Parathyroid adenoma (tissue), 2 donors: ENCODE measurements at regions not wholly inside any gene's neighbourhood (a gene's known extent, or its start where the extent isn't known, plus 50 kb on each side); places are given as distances from the start of the nearest gene placed in this dataset.

Experiments
- H2AFZ ChIP-seq: fragments of 300-600 bp; sonication (generic); one replicate; pipeline ENCODE4 v1.7.0; 2017; ENCODE audit warnings: antibody characterized with exemption, mild to moderate bottlenecking
- H3K27ac ChIP-seq: fragments of 300-600 bp; sonication (generic); one replicate; pipeline ENCODE4 v1.7.0; 2017
- H3K27me3 ChIP-seq: fragments of 300-600 bp; sonication (generic); one replicate; pipeline ENCODE4 v1.7.0; 2017; ENCODE audit warnings: low read length; ENCODE audit not compliant: control insufficient read depth, insufficient read depth
- H3K36me3 ChIP-seq: fragments of 300-600 bp; sonication (generic); one replicate; pipeline ENCODE4 v1.7.0; 2017; ENCODE audit warnings: low read length; ENCODE audit not compliant: control insufficient read depth, insufficient read depth
- H3K4me1 ChIP-seq: fragments of 300-600 bp; sonication (generic); one replicate; pipeline ENCODE4 v1.7.0; 2017; ENCODE audit warnings: control low read depth
- H3K4me2 ChIP-seq: fragments of 300-600 bp; sonication (generic); one replicate; pipeline ENCODE4 v1.7.0; 2017; ENCODE audit warnings: low read length
- H3K4me3 ChIP-seq: fragments of 300-600 bp; sonication (generic); one replicate; pipeline ENCODE4 v1.7.0; 2017; ENCODE audit warnings: low read depth, low read length
- H3K79me2 ChIP-seq: fragments of 300-600 bp; sonication (generic); one replicate; pipeline ENCODE4 v1.7.0; 2017; ENCODE audit warnings: control low read depth
- H3K9ac ChIP-seq: fragments of 300-600 bp; sonication (generic); one replicate; pipeline ENCODE4 v1.7.0; 2017; ENCODE audit warnings: mild to moderate bottlenecking
- H3K9me3 ChIP-seq: fragments of 300-600 bp; sonication (generic); one replicate; pipeline ENCODE4 v1.7.0; 2017; ENCODE audit warnings: low read length; ENCODE audit not compliant: control insufficient read depth
- TF ChIP-seq, protein P1 (sequence below): fragments of 300-600 bp; sonication (generic); IDR thresholded peaks from one replicate; pipeline ENCODE4 v1.7.0; 2017; ENCODE audit warnings: antibody characterized with exemption, mild to moderate bottlenecking
- donor health status: primary hyperparathyroidism.

DNA sequence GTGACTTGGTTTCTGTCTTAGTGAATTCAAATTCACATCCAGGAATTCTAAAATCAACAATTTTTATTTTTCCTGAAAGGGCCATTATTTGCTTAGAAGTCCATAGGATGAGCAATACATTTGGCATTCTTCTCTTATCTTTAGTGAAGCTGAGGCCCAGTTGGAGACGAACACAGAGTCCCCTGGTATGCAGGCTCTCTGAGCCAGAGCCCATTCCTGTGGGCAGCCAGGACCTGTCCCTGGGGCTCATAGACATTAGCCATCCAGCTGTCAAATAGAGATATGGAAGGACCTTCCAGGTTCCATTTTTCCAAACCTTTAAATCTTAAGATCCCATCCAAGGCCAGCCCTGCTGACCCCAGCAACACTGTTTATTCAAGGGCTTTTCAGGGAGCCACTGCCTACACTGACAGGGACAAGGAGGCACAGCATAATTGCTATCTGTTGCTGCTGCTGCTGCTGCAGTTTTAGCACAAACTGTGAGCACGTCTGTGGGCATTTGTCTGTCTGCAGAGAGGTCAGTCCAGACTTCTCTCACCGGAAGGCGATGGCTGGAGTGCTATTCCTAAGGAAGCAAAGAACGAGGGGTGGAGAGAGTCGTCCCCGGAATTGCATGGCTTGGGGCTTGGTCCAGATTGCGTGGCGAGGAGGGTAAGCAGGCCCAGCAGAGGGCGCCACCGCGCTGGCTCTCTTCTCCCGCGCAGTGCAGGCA is 639.0 kb downstream of the CCDC171 start:
- H3K9ac ChIP-seq = no peak overlapping the region
- H3K4me3 ChIP-seq = no peak overlapping the region
- TF ChIP-seq, protein P1, sequence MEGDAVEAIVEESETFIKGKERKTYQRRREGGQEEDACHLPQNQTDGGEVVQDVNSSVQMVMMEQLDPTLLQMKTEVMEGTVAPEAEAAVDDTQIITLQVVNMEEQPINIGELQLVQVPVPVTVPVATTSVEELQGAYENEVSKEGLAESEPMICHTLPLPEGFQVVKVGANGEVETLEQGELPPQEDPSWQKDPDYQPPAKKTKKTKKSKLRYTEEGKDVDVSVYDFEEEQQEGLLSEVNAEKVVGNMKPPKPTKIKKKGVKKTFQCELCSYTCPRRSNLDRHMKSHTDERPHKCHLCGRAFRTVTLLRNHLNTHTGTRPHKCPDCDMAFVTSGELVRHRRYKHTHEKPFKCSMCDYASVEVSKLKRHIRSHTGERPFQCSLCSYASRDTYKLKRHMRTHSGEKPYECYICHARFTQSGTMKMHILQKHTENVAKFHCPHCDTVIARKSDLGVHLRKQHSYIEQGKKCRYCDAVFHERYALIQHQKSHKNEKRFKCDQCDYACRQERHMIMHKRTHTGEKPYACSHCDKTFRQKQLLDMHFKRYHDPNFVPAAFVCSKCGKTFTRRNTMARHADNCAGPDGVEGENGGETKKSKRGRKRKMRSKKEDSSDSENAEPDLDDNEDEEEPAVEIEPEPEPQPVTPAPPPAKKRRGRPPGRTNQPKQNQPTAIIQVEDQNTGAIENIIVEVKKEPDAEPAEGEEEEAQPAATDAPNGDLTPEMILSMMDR = peak; percentile 50
- no peaks in the 10 kb centered on the region for H3K79me2 ChIP-seq
- H3K27ac ChIP-seq = no peak overlapping the region
- H2AFZ ChIP-seq = no peak overlapping the region
- H3K4me2 ChIP-seq = no peak overlapping the region
- H3K36me3 ChIP-seq = no peaks in the 10 kb centered on the region
- H3K4me1 ChIP-seq = peaks cover 2% of the 10 kb centered on the region
- peaks cover 3% of the 10 kb centered on the region for H3K9me3 ChIP-seq
- H3K27me3 ChIP-seq = no peaks in the 10 kb centered on the region

DNA sequence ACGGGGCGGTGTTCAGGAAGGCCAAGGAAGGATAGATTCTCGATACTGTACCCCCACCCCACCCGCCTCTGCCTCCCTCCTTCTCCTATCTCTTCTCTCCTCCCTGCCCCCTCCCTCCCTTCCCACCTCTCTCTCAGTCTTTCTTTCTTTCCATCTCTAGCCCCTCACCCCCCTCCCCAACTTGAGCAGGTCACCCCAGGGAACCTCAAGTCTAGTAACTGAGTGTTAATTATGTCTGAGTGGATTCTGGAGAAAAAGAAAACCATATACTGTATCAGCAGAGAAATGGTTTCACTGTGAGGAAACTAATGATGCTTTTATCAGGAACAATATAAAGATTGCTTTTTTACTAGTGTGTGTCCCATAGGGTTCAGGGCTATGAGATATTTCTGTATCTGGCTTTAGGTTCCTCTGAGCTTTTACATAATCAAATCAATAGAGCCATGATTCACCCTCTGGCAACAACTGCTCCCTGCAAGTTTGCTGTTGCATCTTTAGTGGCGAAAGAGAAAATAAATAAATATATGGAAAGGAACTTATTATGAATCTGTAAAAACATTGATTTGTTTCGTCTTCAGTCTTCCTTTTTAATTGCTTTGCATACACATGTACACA is 639.7 kb downstream of the CCDC171 start:
- TF ChIP-seq, protein P1 = no peak
- Histone ChIP-seq H3K79me2 (no peaks in the 10 kb centered on the region), H3K27ac (no peak overlapping the region), H3K36me3 (no peaks in the 10 kb centered on the region), H3K9me3 (peaks cover 3% of the 10 kb centered on the region), H3K4me3 (no peak overlapping the region), H3K4me1 (peaks cover 2% of the 10 kb centered on the region), H3K4me2 (no peak overlapping the region), H2AFZ (no peak overlapping the region), H3K27me3 (no peaks in the 10 kb centered on the region), H3K9ac (no peak overlapping the region)

DNA sequence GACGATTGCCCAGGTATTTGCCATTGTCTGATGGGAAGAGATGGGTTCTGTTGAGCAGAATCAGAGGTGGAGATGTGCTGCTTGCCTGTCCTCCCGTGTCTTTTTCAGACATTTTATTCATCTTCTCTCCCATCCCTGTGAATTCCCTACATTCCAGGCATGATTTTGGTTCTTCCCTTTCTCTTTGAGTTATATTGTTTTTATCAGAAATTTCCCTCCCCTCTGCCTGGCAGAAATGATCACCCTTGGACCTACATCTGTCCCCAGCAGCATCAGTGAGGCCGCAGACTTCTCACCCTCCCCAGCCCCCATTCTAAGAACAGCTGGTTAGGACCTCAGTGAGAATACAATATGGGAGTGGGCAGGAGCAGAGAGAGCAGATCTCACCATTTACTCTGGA is 640.2 kb downstream of the CCDC171 start:
- Histone ChIP-seq H3K79me2 (no peaks in the 10 kb centered on the region), H2AFZ (no peak overlapping the region), H3K36me3 (no peaks in the 10 kb centered on the region), H3K4me1 (peaks cover 2% of the 10 kb centered on the region), H3K4me3 (no peak overlapping the region), H3K27me3 (no peaks in the 10 kb centered on the region), H3K9ac (no peak overlapping the region), H3K9me3 (peaks cover 3% of the 10 kb centered on the region), H3K27ac (no peak overlapping the region), H3K4me2 (no peak overlapping the region)
- TF ChIP-seq, protein P1 = no peak

DNA sequence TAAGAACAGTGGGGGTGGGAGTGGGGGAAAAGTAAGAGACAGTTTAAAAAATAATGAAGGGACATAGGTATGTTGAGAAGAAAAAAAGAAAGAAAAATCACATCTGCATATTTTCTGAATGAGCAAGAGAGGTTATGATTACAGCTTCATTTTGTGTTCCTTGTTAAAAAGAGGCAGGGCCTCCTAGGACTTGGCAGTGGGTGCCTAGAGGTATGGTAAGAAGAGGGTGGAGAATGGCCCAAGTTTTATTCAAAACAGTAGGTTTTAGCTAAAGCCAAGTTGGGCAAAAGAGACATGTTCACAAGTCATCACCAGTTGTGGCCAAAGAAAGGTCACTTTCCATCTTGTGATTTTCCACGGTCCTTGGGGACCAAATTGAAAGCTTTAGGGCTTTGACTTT is 643.4 kb downstream of the CCDC171 start:
- TF ChIP-seq, protein P1 = no peak
- Histone ChIP-seq H3K9me3 (no peaks in the 10 kb centered on the region), H3K4me2 (no peak overlapping the region), H3K27me3 (no peaks in the 10 kb centered on the region), H3K36me3 (no peaks in the 10 kb centered on the region), H3K9ac (no peak overlapping the region), H3K4me3 (no peak overlapping the region), H3K27ac (no peak overlapping the region), H3K4me1 (peaks cover 2% of the 10 kb centered on the region), H3K79me2 (no peaks in the 10 kb centered on the region), H2AFZ (no peak overlapping the region)
